KMS-11 (cell line): ENCODE measurements at regions not wholly inside any gene's neighbourhood (a gene's known extent, or its start where the extent isn't known, plus 50 kb on each side); places are given as distances from the start of the nearest gene placed in this dataset.

Experiments
- H2AFZ ChIP-seq: fragments of 200-600 bp; sonication (generic); 2 replicates; pipeline ENCODE4 v1.6.1; 2016; ENCODE audit warnings: antibody characterized with exemption, mixed run types, low read depth
- H3K27ac ChIP-seq: fragments of 200-600 bp; sonication (generic); 2 replicates; pipeline ENCODE4 v1.6.1; 2016; ENCODE audit warnings: mild to moderate bottlenecking, mixed run types
- H3K27me3 ChIP-seq: fragments of 200-600 bp; sonication (generic); 2 replicates; pipeline ENCODE4 v1.6.1; 2017; ENCODE audit warnings: mild to moderate bottlenecking, low read depth, mixed run types, moderate library complexity; ENCODE audit not compliant: insufficient read depth
- H3K36me3 ChIP-seq: fragments of 200-600 bp; sonication (generic); 2 replicates; pipeline ENCODE4 v1.6.1; 2017; ENCODE audit warnings: mild to moderate bottlenecking, mixed run types; ENCODE audit not compliant: insufficient read depth
- H3K4me1 ChIP-seq: fragments of 200-600 bp; sonication (generic); 2 replicates; pipeline ENCODE4 v1.6.1; 2016; ENCODE audit warnings: mild to moderate bottlenecking, low read depth, mixed run types; ENCODE audit not compliant: poor library complexity, severe bottlenecking
- H3K4me2 ChIP-seq: fragments of 200-600 bp; sonication (generic); 2 replicates; pipeline ENCODE4 v1.7.0; 2016; ENCODE audit warnings: mild to moderate bottlenecking, mixed run types
- H3K4me3 ChIP-seq: fragments of 200-600 bp; sonication (generic); IDR thresholded peaks from 2 replicates; pipeline ENCODE4 v1.6.1; 2017; ENCODE audit warnings: low read depth, low read length, mixed read lengths; ENCODE audit not compliant: insufficient read depth
- H3K79me2 ChIP-seq: fragments of 200-600 bp; sonication (generic); 2 replicates; pipeline ENCODE4 v1.6.1; 2016; ENCODE audit warnings: low read depth, mixed run types; ENCODE audit not compliant: insufficient read depth
- H3K9ac ChIP-seq: fragments of 200-600 bp; sonication (generic); 2 replicates; pipeline ENCODE4 v1.6.1; 2016; ENCODE audit warnings: mild to moderate bottlenecking, mixed run types
- H4K20me1 ChIP-seq: fragments of 200-600 bp; sonication (generic); 2 replicates; pipeline ENCODE4 v1.6.1; 2016; ENCODE audit warnings: mild to moderate bottlenecking, mixed run types; ENCODE audit not compliant: insufficient read depth
- CTCF ChIP-seq: fragments of 200-600 bp; sonication (generic); conservative IDR thresholded peaks from 2 replicates; pipeline ENCODE4 v1.6.1; 2017; ENCODE audit warnings: low read depth, mild to moderate bottlenecking, antibody characterized with exemption, low read length, moderate library complexity, mixed read lengths

GRCh38 chr2:30310371-30310770 lies 79.0 kb downstream of the LBH start:
- H3K27ac ChIP-seq: no peak overlapping the region
- no peak overlapping the region for H3K9ac ChIP-seq
- H3K79me2 ChIP-seq: no peaks in the 10 kb centered on the region
- TF ChIP-seq CTCF: no peak
- H4K20me1 ChIP-seq: no peaks in the 10 kb centered on the region
- H3K4me2 ChIP-seq: no peak overlapping the region
- H2AFZ ChIP-seq: no peak overlapping the region
- no peaks in the 10 kb centered on the region for H3K27me3 ChIP-seq
- no peak overlapping the region for H3K4me3 ChIP-seq
- H3K36me3 ChIP-seq: no peaks in the 10 kb centered on the region
- no peaks in the 10 kb centered on the region for H3K4me1 ChIP-seq

- Histone ChIP-seq H3K4me1 (no peaks in the 10 kb centered on the region), H3K27me3 (no peaks in the 10 kb centered on the region), H3K9ac (no peak overlapping the region), H3K27ac (no peak overlapping the region), H2AFZ (no peak overlapping the region), H3K4me3 (no peak overlapping the region), H3K79me2 (no peaks in the 10 kb centered on the region), H3K4me2 (no peak overlapping the region), H3K36me3 (no peaks in the 10 kb centered on the region), H4K20me1 (no peaks in the 10 kb centered on the region)
- TF ChIP-seq CTCF: no peak
Observed at GRCh38 chr2:30310955-30311354, 79.6 kb downstream of the LBH start.

- no peak overlapping the region for H2AFZ ChIP-seq
- H3K27ac ChIP-seq: no peak overlapping the region
- no peak overlapping the region for H3K9ac ChIP-seq
- H3K36me3 ChIP-seq: no peaks in the 10 kb centered on the region
- H3K4me3 ChIP-seq: no peak overlapping the region
- no peaks in the 10 kb centered on the region for H3K79me2 ChIP-seq
- H3K27me3 ChIP-seq: no peaks in the 10 kb centered on the region
- TF ChIP-seq CTCF: no peak
- no peaks in the 10 kb centered on the region for H3K4me1 ChIP-seq
- H4K20me1 ChIP-seq: no peaks in the 10 kb centered on the region
- H3K4me2 ChIP-seq: no peak overlapping the region
Observed at GRCh38 chr2:30311711-30312110, 80.4 kb downstream of the LBH start.

GRCh38 chr2:30312916-30313315 lies 81.6 kb downstream of the LBH start:
- Histone ChIP-seq H3K4me3 (no peak overlapping the region), H3K27me3 (no peaks in the 10 kb centered on the region), H3K4me1 (no peaks in the 10 kb centered on the region), H3K9ac (no peak overlapping the region), H2AFZ (no peak overlapping the region), H3K4me2 (no peak overlapping the region), H3K79me2 (no peaks in the 10 kb centered on the region), H3K36me3 (no peaks in the 10 kb centered on the region), H4K20me1 (no peaks in the 10 kb centered on the region), H3K27ac (no peak overlapping the region)
- TF ChIP-seq CTCF: no peak

- Histone ChIP-seq H4K20me1 (no peaks in the 10 kb centered on the region), H3K27ac (no peak overlapping the region), H3K36me3 (no peaks in the 10 kb centered on the region), H3K27me3 (no peaks in the 10 kb centered on the region), H2AFZ (no peak overlapping the region), H3K4me2 (no peak overlapping the region), H3K4me3 (no peak overlapping the region), H3K4me1 (no peaks in the 10 kb centered on the region), H3K79me2 (no peaks in the 10 kb centered on the region), H3K9ac (no peak overlapping the region)
- TF ChIP-seq CTCF: no peak
Observed at GRCh38 chr2:30314981-30315380, 83.6 kb downstream of the LBH start.
